GM21390 (cell line): ENCODE measurements at regions not wholly inside any gene's neighbourhood (a gene's known extent, or its start where the extent isn't known, plus 50 kb on each side); places are given as distances from the start of the nearest gene placed in this dataset.

Experiments
- ATAC-seq: cut with Tn5 transposase; IDR thresholded peaks from one replicate; pipeline ENCODE4 v1.9.1; 2021; ENCODE audit not compliant: unreplicated experiment

- ATAC-seq: no peak
Measured at GRCh38 chr7:17212188-17212587, 86.3 kb upstream of the AHR start.

DNA sequence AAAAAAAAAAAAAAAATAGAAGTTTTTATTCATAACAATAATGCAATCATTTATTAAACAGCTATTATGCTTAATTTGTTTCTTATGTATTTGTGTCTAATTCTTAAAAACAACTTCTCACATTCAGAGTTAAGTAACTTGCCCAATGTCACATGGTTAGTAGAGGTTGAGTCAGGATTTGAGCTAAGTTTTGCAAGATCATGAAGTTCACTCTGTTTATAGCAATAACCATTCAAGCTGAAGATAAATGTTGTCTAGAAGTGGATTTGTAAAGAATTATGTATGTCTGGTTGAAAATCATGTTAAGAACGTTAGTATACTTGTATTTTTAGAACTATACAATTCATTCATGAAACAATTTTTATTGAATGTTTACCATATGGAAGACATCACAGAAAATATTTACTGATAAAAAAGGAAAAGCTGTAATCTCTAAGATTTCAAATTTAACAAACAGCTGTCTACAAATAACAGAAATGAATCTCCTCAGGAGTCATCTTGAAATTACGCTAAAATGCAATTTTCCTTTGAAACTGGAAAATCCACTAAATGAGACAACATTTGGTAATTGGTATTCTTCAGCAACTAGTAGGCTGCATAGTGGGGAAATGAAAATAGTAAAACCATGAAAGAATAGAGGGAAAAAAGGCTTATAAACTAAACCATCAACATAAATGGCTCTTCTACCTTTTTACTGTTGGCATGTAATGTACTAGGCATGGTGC lies 70.5 kb upstream of the AHR start:
- ATAC-seq: no peak

- ATAC-seq: no peak
Measured at GRCh38 chr7:17229228-17229627, 69.2 kb upstream of the AHR start.

DNA sequence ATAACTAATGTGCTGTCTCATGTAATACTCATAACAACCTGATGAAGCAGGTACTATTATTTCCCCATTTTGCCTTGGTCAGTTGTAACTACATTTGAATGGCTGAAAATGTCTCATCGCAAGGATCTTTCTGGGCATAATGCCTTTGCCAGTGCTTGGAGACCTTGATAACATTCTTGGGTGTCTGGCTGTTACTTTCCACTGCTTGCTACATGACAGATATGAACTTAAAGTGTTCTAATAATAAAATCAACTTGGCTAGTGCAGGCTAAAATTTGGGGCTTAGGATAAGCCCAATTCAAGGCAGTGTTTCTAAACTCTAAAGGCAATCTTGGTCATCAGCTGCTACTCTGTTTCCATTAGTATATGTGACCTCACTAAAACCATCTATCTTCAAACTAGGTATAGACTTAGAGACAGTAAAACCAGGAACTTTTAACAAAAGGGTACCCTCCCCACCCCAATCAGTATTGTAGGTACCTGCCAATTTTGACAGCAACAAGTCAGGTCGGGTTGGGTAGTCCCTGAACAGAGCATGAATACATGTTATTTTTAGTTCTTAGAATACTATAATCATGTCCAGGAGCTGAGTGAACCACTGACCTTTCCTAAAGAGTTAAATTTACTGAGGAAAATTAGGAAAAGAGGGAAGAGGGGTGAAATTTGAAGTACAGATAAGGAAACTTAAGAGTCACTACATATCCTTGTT lies 68.2 kb upstream of the AHR start:
- ATAC-seq: no peak

- no peak for ATAC-seq
Measured at GRCh38 chr7:17233603-17234002, 64.8 kb upstream of the AHR start.

GRCh38 chr7:17234030-17234397 lies 64.4 kb upstream of the AHR start:
- ATAC-seq: peak; percentile 51

- peak; percentile 98 for ATAC-seq
Measured at GRCh38 chr7:17234398-17235031, 63.9 kb upstream of the AHR start.

GRCh38 chr7:17236171-17236570 lies 62.3 kb upstream of the AHR start:
- no peak for ATAC-seq

DNA sequence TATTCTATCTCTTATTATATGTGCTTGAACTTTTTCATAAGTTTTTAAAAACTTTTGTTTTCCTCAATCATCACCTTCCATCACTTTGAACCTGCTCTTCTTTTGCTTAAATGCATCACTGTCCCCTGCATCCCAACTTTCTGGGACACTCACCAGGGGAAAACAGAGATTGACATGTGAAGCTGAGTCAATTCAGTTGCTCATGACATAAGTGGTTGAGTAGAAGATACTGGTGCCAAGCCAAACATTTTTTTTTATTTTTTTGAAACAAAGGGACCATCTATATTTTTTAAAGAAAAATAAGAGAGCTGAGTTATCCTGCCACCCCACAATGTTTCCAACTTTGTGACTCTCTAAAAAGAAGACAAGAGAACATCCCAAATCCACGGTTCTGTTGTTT lies 61.8 kb upstream of the AHR start:
- no peak for ATAC-seq

DNA sequence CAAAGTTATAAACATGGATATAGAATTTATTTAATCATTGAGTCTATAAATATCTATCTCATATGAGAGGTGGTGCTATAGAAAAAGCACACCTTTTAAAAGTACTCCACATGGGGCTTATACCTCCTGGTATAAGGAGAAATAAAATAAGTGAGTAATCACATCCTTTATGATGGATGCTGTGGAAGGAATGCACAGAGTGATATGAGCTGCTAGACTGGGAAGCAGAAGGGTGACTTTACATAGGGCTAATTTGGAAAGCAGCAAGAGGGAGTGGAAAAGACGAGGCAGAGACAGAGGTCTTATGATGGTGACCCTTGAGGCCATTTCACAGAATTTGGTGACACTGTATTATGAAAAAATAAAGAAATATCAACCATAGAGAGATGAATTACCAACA lies 59.4 kb upstream of the AHR start:
- no peak for ATAC-seq

DNA sequence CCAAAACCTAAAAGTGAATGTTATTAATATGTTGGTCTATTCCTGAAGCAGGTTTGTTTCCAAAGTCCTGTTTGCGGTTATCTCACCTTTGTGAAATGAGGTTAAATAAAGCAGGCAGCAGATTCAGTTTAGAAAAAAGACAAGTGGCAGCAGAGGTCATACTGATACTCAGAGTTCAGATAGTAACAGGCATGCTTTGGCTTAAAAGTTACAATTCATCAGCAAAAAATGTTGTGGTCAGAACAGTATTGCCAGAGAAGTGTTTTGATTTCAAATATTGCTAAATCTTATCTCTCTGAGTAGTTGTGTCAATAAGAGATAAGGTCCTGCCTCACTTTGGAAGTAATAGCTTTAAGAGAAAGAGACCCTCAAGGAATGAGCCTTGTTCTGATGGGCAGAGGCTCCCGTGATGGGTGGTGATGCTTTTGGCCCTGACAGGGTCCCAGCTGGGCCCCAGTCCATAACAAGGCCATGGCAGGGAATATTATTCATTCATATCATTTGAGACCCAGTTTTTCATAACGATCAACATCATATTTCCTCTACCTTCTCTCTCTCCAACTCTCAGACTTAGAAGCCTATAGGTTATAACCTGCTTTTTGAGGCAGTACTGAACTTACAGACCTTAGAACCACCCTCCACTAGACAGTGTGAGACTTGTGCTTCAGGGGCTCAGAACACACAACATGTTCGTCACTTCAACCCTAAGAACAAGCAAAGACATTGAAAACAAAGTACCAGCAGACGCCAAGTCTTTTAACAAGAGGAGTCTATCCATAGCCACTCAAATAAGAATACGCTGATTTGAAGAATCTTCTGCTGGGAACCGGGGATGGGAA lies 58.5 kb upstream of the AHR start:
- no peak for ATAC-seq

GRCh38 chr7:17242504-17242903 lies 55.9 kb upstream of the AHR start:
- no peak for ATAC-seq

DNA sequence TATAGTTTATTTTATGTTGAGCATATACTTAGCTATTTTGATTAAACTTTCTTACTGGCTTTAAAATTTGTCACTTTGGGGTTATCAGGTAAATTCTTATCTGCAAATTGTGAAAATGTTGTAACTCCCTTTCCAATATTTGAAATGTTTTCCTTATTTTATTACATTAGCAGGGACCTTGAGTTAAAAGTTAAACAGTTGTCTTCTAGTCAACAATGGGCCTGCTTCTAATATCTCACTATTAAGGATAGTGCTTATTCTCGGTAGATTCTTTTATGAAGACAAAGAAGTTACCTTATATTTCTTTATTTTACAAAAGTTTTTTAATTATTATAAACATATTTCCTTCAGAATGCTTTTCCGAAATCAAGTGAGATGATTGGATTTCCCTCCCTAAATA lies 53.7 kb upstream of the AHR start:
- ATAC-seq: no peak

- no peak for ATAC-seq
Measured at GRCh38 chr7:17247357-17247756, 51.1 kb upstream of the AHR start.

DNA sequence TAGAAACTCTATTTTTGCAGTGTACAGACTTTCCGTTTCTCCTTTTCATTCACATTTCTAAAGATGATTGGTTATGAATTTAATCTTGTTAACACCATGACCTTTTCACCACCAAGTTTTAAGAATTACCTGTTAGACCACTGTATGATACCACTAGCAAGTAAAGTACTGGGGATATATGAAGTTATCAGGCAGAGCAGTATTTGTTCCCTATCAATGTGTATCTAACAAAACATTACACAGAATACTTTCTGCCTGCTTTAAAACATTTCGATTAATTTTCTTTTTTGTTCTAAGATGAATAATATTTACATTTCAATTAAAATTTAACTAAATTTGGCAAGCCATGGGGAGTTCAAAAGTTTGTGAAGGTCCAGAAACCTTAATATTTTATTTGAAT lies 49.9 kb upstream of the AHR start:
- ATAC-seq: no peak
